GM13977 (cell line): ENCODE measurements at regions not wholly inside any gene's neighbourhood (a gene's known extent, or its start where the extent isn't known, plus 50 kb on each side); places are given as distances from the start of the nearest gene placed in this dataset.

ENCODE experiments used
- DNase-seq: peaks from one replicate; pipeline ENCODE4 v3.0.0; 2012; ENCODE audit warnings: low spot score
- CTCF ChIP-seq: IDR thresholded peaks from 2 replicates; pipeline ENCODE4 v1.5.1; 2012; ENCODE audit warnings: mild to moderate bottlenecking, control low read depth; ENCODE audit not compliant: insufficient read depth; ENCODE audit errors: extremely low read depth, missing control alignments
- in situ Hi-C: fragments of 300-500 bp; cut with MboI; formaldehyde crosslinking; loops from one replicate; pipeline ENCODE4 v1.12.0; 2022; ENCODE audit warnings: low sequenced_read_pairs, low pct_unique_long_range_greater_than_20kb, mixed read lengths, inconsistent platforms; ENCODE audit not compliant: unreplicated experiment

GRCh38 chr1:195965475-195965874 is 642.8 kb downstream of the KCNT2 start:
- in situ Hi-C loops = no loop called here
- no peak for DNase-seq
- no peak for TF ChIP-seq CTCF

- TF ChIP-seq CTCF = no peak
- in situ Hi-C loops = no loop called here
- DNase-seq = no peak
These were observed 643.2 kb downstream of the KCNT2 start for GRCh38 chr1:195965036-195965435.

GRCh38 chr1:195964516-195964915 is 643.7 kb downstream of the KCNT2 start:
- TF ChIP-seq CTCF = no peak
- in situ Hi-C loops = no loop called here
- DNase-seq = no peak

- in situ Hi-C loops = no loop called here
- TF ChIP-seq CTCF = no peak
- DNase-seq = no peak
These were observed 646.2 kb downstream of the KCNT2 start for GRCh38 chr1:195962051-195962450.

GRCh38 chr1:195960580-195960979 is 647.7 kb downstream of the KCNT2 start:
- TF ChIP-seq CTCF = no peak
- in situ Hi-C loops = no loop called here
- DNase-seq = no peak

GRCh38 chr1:195958131-195958530 is 650.1 kb downstream of the KCNT2 start:
- no peak for DNase-seq
- no peak for TF ChIP-seq CTCF
- in situ Hi-C loops = no loop called here

GRCh38 chr1:195956845-195957244 is 651.4 kb downstream of the KCNT2 start:
- no peak for DNase-seq
- no peak for TF ChIP-seq CTCF
- in situ Hi-C loops = no loop called here
